ENCODE measurements at regions not wholly inside any gene's neighbourhood (a gene's known extent, or its start where the extent isn't known, plus 50 kb on each side); places are given as distances from the start of the nearest gene placed in this dataset.
"Not testable (repeated sequence)": the region's sequence is repeated elsewhere in the genome, so short reads cannot be mapped to it uniquely, and the experiment has no call there.

DNA sequence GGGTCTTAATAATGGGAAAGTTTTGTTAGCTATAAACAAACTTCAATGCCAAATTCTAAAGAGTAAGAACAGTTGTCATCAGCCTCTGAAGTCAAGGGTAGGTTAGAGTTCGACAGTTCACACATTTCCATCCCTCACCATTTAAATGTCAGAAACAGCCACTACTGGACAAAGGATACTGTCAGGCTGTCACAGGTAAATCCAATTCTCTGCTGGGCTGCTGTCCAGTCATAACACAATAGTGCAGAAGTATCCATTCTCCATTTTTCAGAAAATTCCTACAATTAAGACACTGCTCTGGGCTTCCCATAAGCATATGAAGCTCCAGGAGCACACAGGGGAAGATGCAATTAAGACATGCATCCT, 221.4 kb downstream of the RPS29 start:
- no peak for DNase-seq

DNA sequence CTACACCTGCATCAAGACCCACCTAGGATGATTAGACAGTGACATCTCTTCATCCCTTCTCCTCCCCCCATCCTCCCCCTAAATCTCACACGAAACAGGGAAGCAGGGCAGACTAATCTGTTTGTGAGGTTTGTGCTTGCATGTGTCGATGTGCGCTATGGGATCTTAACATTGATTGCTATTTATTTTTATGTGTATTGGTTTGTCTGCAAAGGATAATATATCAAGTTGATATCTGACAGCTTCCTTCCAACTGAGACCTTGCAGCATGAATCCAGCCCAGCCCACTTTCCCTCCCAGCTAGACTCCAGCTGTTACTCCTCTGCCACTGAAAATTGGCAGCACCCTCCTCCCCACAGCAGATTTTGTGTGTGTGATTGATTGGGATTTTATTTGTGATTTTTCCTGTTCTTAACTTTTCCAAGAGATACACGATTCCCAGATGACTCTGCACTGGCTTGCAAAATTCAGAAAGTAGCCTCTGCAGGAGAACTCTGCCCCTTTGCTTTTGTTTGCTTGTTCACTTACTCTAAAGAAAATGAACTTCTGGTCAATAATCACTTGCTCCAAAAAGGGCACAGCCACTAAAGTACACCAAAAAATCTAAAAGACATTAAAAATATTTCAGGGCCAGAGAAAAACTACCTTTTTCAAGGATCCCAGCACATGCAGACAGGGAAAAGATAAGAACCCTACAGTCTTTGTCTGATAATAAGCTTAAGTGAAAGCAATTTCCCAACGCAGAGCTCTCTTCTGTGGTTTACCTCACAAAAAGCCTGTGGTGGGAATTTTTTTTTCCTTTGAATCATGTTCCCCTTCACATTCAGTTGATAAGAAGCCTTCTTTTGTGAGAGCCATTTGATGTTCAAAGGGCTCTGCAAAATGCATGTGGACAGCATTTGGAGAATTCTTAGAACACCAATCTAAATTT, 222.1 kb downstream of the RPS29 start:
- no peak for DNase-seq

DNA sequence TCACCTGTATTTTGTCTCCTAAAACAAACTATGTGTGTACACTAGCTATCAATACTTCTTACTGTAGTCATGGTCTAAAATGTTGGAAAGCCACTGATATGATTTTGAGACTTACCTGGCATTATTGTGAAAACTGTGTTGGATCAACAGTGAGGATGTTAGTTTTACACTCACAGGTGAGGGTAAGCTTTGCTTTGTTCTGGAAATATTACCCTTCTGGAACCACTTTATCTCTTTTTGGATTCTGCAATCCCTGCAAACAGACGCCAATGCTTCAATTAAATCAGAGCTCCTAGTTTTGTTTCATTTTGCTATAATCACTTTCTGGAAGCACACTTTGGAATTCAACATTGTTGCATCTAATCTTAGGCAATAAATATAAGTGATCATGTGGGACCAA, 223.3 kb downstream of the RPS29 start:
- no peak for DNase-seq

DNA sequence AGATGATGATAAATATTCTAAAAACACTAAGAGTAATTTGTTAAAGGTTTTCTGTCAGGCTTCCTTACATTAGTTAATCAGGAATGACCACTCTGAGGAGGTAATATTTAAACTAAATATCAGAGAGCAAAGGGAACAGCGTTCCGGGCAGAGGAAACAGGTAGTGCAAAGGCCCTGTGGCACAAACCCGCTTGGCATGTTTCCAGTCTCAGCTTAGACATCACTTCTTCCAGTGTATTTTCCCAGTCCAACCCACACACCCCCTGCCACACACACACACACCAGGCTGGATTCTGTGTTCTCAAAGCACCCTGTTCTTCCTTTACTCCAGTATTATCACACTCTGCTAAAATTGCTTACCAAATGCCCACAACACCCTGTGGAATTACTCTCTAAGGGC, 247.1 kb downstream of the RPS29 start:
- DNase-seq: no peak

DNA sequence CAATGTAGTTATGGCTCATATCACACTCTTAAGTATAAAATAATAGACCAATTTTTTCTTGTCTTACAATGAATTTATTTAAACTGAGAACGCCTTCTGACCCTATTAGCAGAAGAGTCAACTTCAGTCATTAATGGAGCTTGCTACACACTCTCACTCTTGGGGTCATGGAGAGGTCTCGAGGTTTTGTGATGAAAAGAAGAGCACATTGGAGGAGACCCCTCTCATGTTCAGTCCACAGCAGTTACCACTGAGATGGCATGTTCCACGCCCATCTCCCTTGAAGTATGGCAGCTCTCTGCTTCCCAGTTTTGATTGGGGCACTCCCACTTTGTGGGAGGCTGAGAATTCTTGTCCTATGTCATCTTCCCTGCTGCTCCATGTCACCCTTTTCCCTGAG, 266.4 kb downstream of the RPS29 start:
- DNase-seq: no peak

DNA sequence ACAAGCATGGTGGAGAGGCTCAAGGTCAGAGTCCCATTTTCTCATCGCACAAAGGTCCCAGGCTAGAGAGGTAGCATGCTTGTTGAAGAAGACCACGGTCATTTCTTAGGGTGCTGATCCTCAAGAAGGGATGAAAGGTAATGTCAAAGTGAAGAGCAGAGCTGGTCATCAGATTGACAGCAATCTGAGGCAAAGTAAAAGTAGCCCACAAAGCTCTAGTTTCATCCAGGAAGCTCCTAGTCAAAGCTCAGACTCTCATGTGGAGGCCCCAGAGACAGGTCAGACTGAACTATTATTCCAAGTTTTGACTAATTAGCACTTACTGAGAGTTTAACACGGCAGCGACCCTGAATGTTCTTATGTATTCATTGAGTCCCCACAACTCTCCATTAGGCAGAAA, 270.6 kb downstream of the RPS29 start:
- DNase-seq: no peak

DNA sequence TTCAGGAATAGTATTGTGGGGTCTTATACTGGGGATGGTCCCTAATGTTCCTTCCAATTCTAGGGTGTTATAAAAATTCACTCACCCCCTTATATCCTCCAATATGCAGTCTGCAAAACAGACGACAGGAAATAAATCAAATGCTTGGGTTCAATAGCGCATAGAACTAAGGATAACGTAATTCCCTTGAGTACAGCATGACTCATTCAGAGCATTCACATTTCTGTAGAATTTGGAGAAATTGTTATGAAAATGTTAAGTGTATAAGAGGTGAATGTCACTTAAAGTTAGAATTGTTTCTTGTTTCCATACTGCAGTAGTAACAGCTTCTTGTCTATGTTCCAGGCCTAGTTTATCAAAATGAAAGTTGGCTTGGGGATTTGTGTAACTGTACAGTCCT, 271.4 kb downstream of the RPS29 start:
- DNase-seq: no peak

DNA sequence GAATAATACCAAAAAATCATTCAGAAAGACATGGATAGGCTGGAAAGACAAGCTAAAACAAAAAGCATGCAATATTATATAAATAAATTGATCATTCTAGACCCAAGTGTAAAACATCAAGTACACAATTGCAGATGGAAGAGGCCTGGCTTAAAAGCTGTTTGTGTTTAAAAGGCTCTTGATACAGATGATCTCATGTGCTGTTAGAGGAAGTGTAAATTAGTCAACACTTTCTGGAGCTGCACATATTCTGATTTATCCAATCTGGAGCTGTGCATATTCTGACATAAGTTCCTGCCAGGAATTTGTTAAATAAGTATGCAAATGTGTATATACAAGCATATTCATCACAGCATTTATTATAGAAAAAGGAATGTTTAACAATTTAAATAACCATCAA, 273.1 kb downstream of the RPS29 start:
- no peak for DNase-seq

DNA sequence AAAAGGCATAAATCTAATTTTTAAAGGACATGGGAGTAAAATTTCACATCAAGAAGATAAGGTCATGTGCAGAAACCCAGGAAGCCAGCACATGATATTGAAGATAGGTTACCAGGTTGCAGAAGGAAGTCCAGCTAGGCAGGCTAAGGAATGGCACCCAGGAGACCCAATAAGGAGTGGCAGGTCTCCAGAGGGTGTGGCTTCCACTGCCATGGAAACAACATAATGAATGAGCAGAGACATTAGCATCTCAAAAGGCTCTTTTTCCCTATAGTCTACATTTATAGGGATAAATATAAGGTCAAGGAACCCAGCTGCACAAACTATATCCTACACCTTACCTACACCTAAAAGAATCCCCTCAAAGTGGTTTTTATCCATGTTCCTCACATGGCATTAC, 275.9 kb downstream of the RPS29 start:
- DNase-seq: no peak

DNA sequence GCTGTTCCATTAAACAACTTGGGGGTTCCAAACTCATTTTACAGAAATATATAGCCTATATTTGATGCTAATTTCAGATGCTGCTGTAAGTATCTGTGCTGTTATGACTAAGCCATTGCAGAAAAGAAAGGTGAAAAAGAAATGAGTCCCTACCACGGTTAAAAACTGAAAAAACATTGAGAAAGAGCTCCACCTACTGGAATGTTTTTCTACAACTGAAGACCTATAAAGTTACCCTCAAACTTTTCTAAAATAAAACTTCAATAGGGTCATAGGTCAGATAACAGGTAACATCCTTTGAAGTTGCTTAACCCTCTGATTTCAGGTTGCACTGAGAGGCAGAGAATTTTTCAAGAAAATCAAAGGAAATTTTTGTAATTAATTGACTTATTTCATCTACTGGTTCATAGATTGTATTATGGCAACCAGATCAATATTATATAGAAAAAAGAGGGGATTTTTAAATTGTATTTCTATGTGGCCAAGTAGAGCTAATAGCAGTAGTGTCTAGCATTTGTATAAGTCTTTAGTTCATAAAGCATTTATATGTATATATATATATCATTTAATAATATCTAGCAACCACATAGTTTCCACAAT, 279.9 kb downstream of the RPS29 start:
- no peak for DNase-seq

DNA sequence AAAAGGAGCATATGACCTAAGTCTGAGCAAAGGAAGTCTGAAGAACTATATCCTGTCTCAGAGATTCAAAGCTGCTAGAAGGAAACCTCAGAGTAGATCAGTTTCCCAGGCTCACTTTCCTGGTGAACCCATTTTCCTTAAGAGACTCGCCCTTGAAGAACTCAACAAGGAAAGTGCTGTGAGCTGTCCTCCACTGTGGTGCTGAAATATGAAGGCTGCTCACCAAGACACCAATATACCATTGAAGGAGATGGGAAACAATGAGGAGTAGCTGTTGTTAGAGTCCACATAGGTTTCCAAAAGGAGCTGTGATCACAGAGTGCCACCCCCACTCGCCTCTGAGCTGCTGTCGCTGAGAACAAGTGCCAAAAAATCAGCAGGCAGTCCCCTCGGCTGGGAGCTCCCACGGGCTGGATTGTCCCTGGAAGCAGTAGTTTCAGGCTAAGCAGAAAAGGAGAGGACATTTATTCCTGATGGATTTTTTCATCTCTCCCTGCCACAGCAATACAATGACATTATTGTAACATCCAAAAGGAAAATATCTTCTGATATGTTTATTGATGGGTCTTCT, 282.1 kb downstream of the RPS29 start:
- DNase-seq: no peak

DNA sequence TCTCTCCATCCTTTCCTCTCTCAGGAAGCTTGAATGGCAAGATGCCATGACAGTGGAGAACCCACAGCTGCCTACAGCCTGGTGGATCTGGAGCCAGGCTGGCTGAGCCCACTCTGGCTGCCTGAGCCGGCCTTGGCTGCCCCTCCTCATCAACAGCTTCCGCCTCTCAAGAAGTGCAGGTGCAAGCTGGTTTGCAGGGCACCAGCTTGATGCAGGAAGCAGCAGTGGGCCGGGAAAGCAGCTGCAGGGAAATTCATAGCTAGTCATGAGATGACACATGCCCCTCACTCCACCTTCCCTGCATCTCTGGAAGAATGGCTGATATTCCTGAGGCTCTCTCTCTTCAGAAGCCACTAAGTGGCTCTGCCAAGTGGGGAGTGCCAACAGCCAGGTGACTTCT, 289.1 kb downstream of the RPS29 start:
- DNase-seq: no peak

DNA sequence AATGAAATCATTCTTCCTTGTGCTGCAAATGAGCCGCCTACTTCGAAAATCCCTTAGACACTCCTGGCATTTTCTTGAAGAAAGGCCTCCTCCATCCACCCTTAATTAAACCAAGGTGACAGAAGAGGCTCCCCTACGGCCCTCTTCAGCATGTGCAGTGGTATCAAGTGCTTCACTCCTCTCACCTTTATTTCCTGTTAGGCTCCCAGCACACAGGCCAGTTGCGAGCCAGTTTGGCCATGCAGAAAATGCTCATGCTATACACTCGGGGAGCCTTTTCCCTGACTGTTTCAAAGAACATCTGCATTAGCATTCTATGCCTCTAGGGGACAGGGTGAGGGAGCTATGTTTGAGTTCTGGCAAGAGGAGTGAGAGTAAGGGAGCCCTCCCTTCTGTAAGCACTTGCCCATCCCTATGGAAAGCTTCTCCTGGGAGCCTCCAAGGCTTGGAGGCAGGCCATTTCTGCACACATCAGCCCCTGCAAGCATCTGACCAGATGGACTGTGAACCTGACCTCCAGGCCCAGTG, 291.5 kb downstream of the RPS29 start:
- no peak for DNase-seq

DNA sequence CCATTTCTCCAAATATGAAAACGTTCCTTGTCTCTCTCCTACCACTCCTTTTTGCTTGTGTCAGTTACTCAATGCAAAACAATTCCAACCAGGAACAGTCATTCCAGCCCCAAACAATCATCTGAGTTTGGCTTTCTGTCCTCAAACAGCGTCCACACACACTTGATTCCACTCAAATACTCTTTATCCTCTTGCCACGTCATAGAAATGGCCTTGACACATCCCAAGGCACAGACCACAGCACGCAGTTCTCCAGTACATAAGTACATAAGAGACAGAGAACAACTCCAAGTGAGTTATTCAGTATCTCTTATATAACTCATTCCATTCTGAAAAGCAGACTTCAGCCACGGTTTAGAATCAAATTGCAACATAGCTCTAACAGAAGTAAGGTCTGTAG, 299.2 kb downstream of the RPS29 start:
- DNase-seq: no peak

DNA sequence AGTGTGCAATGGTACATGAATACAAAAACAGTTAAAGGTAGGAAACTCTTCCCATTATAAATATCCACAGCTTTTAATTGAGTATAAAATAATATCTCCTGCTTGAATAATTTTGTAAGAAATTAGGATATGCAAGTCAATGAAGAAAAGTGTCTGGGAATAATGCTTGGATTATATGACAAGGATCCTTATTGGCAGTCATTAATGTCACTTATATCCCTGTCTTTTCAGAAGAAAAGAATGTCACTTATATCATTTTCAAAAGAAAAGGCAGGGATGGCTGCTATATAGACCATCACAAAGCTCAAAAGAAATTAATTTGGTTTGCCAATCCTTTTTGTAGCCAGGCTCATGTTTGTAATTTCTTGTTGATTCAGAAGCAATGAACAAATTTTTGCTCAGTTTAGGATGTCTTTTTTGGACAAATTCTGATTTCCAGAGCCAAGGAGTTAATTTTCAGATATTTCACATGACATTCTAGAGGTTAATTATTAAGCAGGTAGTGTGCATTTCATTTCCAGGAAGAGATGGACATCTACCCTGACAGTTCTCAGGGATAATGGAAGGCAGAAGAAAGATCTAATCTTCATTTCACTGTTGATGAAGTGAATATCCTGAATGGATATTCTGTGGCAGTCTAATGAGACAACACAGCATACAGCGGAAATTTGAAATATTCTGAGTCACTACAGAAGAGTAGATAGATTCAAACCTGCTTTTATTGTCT, 299.8 kb downstream of the RPS29 start:
- no peak for DNase-seq

DNA sequence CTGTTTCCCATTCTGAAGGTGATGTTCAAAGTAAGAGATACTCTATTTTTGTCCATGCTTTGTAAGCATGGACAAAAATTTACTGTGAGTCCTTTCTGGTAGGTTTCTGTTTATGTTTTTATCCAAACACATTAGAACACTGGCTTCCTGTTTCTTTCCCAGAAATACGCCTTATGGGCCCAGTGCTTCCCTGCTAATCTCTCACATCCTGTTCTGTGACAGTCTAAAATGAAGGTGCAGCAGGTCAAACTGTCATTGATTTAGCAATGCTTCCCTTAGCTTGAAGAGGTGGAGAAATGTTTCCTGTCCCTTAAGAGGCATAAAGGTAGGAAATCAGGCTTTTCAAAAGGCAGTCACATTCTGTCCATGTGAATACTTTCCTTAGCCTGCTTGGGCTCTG, 305.6 kb downstream of the RPS29 start:
- no peak for DNase-seq

DNA sequence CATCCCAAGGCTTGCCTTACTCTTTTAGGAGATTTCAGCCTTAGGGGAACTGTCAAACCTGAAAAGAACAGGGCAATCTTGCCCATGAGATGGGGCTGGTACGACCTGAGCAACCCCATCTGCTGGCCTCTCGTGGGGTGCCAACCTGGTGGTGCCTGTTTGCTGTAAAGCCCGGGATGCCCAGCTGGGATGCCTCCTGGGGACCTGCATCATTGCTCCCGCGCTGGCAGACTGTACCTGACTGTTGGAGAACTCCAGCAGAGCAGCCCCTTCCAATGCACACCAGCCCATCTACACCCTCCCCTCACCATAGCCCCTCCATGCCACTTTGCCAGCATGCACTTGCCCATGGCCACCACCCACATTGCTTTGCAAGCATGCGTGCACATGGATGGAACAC, 335.7 kb downstream of the RPS29 start:
- no peak for DNase-seq

DNA sequence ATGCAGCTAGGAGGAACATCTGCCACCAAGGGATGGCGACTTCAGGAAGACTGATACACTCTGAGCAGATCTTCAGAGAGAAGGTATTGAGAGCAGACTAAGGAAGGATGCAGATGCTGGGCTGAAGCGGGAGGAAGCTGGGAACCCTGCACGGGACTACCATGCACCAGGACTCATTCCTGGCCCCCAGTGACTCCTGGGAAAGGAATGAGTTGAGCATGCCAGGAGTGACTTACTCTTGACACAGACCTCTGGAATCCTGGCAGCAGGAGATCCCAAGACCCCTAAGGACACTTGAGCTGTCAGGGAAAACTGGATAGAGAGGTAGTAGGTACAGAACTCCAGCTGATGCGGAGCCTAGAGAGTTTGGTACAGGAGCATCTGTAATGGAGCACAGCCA, 336.1 kb downstream of the RPS29 start:
- no peak for DNase-seq

DNA sequence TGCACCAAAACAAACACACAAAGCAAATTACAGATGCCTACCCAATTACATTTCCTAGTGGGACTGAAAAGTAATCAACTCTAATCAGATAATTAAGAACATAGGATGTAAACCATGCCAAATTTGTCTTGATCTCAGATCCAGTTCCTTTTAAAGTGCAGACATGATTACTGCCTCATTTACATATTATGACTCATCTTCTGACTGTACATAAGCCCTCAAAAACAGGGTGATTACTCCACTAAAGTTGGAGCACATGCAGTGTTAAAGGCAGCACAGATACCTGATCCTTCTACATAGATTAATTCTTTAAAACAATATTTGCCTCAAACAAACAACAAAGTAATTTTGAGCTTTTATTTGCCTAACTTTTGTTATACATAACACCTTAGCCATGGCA, 337.2 kb downstream of the RPS29 start:
- DNase-seq: no peak

DNA sequence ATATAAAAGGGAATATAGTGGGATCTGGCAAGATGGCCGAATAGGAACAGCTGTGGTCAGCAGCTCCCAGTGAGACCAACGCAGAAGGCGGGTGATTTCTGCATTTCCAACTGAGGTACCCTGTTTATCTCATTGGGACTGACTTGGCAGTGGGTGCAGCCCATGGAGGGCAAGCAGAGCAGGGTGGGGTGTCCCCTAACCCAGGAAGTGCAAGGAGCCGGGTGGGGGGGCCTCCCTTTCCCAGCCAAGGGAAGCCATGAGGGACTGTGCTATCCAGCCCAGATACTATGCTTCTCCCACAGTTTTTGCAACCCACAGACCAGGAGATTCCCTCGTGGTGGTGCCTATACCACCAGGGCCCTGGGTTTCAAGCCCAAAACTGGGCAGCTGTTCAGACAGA, 342.4 kb downstream of the RPS29 start:
- not testable (repeated sequence) for DNase-seq

DNA sequence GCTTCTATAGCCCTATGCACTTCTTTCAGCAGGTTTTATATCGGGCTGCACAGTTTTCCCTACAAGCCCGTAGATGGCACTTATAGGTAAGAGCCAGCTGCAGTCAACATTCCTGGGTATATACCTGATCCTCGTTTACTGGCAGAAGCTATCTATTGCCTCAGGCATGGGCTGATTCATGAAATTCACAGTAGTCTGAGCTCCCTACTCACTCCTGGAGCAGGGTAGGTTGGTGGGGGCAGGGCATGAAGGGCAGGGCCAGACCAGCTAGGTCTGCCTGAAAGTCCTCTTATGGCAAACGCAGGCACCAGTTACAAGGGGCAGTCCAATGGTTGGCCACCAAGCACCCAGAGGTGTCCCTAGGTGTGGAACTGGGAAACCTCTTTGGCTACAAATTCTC, 345.8 kb downstream of the RPS29 start:
- no peak for DNase-seq

DNA sequence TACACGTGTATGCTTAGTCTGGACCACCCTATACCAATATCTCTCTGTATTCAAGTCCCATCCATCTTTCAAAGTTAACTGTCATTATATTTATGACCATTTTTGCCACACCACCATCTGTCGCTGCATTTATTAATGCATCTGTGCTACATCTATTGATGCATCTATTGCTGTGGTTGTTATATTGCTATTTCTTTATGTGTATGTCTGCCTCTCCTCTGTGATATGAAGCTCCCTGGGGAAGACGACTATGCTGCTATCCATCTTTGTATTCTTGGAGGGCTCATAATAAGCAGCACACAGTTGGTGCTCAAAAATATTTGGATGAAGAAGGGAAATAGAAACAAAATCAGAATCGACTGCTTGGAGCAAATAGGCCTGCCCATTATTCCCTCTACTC, 357.6 kb downstream of the RPS29 start:
- DNase-seq: no peak

DNA sequence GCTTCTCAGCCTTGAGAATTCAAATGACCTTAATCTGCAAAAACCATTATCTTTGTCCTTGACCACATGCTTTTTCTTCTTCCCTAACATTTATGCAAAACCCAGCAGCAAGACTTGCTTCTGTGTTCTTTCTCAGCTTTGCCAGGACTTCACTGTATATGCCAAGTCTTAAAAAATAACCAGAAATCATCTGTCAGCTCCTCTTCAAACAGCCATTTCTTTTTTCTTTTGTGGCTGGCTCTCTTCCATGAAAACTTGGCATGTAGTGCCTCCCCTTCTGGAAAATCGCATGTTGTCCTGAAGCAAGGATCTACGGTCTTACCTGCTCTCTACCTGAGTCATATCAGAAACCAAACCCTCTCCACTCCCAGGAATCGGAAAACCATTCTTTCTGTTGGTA, 364.9 kb downstream of the RPS29 start:
- DNase-seq: no peak

DNA sequence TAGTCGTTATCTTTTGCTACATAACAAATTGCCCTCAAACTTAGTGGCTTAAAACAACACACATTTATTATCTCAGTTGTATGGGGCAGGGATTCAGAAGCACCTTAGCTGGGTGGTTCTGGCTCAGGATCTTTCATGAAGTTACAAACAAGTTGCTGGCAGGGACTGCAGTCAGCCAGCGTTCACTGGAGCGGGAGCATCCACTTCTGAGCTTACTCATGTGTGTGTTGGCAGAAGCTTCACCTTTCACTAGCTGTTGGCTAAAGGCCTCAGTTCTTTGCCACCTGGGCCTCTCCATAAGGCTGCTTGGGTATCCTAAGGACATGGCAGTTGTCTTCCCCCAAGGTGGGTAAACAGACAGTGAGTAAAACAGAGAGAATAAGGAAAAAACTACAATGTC, 365.7 kb downstream of the RPS29 start:
- no peak for DNase-seq

Data from CD4-positive, alpha-beta T cell treated with Interleukin-21 for 1 hour (primary cell).